NCI-H1105 (cell line): ENCODE measurements at regions not wholly inside any gene's neighbourhood (a gene's known extent, or its start where the extent isn't known, plus 50 kb on each side); places are given as distances from the start of the nearest gene placed in this dataset.

Source experiments
- DNase-seq: peaks from one replicate; lab custom pipeline; 2025; lab: John Stamatoyannopoulos, UW

DNA sequence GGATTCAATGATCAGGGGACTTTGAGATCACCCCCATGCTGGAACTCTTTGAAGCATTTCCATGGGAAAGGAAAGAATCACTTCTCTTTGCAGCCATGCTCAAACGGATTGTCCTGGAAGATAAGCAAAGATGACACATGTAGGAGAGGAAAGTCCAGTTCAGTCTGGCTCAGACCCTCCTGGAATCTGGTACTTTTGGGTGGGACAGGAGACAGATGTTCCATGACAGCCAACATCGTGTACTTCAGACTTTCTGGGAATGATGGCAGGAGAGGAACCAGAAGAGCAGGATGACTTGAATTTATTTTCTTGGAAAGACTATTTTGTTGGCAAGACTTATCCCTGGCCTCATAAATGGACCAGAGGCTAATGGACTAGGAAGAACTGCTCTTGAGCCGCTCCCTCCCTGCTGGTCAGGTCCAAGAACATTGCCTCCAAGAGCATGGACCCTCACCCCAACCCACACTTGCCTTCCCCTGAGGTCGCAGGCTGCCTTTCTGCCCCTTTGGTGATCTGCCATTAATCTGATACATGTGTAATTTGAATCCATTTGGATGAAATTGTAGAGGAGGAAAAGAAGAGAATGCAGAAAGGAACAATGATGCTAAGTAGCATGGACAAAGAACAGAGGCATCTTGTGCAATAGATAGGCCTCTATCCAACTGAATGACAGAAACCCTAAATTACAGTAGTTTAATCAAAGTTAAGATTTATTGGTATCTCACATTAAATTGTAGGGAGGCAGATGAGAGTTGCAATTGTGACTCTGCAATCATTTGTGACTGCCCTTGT, 201.0 kb downstream of the SNX19 start:
- DNase-seq: no peak

DNA sequence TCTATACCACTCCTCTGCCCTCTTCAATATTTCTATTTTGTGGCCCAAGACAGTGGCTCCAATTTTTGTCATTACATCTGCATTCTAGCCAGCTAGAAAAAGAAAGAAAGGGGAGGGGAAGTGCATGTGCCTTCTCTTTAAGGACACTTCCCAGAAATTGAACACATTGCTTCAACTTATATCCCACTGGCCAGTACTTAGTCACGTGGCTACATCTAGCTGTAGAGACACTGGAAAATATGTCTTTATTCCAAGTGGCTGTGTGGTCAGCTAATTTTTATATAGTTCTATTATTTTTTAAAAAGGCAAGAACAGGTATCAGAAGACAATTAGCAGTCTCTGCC, 200.4 kb downstream of the SNX19 start:
- no peak for DNase-seq

DNA sequence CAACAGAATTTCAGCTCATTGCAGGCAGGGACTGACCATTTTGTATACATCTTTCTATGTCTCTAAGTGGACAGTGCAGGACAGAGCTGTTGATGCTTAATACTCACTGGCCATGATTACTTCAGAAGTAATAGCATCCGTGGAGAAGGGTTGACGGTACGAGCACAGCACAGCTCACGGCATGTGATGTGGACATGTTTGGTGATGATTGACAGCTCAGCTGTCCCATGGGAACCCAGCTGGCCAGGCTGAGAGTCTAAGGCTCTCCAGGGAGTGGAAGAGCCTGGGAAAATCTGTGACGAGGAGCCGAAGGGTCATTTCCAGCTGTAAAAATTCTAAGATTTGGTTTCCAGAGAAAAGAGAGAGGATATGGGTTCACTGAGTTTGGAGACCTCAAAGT, 198.2 kb downstream of the SNX19 start:
- no peak for DNase-seq

DNA sequence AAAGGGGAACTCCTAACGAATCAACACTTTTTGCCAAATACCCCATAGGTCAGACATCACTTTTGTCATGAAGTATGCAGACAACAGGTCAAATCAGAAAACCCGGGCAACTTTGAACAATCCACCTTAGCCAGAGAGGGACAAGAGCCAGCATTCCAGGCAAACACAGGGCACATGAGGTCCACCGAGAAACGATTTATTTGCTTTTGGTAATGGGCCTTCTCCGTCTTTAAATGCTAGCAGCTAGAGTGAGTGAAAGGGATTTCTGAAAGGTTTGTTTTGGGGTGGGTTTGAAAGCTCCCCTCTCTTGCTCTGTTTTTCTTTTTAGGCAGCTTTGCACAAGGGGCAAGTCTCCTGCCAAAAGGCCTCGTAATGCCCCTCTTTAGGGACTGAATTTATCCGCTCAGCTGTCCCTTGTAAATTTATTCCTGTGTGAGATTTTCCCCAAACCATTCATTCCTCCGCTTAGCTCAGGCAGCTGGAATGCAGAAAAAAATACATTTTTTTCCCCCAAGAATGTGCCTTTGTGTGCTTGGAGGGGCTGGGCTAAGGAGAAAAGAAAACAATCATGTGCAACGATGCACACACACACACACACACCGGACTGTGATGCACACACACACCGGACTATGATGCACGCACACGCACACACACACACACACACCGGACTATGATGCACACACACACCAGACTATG, 196.9 kb downstream of the SNX19 start:
- no peak for DNase-seq

DNA sequence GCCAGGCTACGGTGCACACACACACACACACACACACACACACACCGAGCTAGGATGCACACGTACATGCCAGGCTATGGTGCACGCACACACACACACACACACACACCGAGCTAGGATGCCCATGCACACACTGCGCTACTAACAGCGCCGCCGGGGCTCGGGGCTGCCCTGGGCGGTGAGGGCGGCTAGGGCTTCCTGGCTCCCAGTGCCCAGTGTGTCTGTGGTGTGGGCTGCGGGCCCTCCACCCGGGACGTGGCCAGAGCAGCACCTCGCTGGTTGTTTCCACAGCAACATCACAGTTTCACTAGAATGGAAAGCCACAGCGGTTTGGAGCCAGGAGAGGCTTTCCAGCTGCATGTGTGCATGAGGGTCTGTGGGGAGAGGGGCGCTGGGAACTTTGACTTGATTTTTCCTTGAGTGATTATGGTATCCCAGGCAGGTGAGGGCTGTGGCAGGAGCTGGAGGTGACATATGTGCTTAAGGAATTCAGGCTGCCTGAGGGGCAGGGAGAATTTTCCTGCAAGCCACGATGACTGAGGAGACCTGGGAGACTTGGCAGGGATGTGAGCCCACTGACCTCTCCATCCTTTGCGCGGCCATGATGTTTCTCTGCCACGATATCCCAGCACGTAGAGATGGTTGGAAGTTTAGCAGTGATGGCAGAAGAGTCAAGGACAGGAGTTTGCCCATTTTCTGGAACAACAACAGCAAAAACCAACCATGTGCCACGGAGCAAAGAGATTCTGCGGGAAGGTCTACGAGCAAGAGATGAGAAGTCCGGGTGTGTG, 195.9 kb downstream of the SNX19 start:
- no peak for DNase-seq

DNA sequence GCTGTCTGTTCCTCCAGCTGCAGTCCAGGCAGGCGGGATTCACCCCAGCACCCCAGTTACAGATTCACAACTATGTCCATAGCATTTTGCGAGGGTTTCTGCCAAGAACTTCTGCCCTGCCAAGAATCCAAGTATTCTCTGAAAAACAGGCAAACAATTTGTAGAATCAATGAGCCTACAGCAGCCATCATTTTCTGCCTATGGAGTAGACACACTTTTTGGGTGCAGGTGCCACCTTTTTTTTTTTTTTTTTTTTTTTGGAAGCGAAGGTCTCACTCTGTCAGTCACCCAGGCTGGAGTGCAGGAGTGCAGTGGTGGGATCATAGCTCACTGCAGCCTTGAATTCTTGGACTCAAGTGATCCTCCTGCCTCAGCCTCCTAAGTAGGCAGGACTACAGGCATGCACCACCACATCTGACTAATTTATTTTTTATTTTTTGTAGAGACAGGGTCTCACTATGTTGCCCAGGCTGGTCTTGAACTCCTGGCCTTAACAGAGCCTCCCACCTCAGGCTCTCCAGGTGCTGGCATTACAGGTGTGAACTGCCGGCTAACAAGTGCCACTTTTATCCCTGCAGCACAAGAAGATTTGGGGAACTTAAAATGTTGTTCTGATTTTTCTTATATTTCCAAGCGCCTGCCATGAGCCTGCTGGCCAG, 195.1 kb downstream of the SNX19 start:
- no peak for DNase-seq

DNA sequence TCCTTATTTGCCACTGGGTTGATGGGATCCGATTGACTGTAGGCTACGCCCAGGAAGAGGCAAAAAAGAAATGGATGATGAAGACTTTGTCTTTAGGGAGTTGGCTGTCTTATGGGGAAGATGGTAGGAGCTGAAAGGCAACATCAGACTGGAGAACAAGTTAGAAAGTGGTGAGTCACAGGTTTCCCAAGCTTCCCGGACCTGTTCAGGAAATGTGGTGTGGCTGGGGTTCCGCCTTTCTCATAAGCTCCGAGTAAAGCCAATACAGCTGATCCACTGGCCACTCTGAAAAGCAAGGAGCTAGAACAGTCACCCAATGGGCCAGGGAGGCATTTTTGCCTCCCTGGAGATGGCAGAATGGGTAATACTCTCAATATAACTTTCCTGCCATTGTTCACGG, 194.5 kb downstream of the SNX19 start:
- DNase-seq: no peak

DNA sequence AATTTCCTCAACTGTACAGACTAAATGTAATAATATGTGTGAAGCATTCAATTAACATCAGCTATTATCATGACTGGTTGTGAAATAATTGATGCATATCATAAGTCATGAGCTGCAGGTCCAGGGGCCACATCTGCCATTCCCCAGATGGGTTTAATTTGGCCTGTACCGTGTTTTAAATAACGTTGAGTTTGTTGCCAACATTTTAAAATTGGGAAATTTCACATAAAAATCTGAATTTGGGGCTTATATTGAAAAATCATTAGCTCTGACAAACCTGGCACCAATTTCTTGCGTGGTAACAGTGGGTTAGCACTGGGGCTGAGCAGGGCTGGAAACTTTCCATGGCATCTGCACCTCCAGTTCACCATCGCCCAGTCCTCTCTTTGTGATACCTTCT, 193.9 kb downstream of the SNX19 start:
- DNase-seq: no peak

DNA sequence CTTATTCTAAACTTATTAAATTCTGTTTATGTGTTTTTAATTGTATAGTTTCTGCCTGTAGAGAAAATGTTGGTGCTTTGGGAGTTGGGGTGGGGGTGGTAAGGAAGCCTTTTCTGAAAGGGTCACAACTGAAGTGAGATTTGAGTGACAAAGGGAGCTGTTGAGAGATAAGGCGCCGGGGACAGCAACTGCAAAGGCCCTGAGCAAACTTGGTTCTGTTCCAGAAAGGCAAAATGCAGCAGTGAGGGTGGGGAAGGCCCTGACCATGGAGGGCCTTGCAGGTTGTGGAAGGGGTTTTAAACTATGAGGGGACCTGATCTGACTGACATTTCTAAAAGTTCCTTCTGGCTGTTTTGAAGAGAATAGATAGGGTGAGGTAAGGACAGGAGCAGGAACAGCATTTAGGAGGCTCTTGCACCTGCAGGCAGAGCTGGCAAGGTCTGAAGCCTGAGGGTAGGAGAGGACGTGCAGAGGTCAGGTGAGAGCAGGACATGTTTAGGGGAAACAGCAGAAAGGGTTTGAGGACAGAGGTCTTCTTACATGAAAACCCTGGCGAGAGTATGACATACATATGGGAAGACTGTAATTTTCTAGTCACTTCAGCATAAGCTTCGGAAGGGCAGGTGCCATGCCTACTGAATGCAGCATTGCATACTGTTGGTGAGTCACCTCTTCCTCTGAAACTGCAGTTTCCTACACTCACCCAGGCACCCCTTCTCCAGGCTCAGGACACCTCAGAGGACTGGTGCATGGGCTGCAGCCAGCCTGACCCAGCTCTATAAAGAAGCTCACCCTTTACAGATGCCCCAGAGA, 190.7 kb downstream of the SNX19 start:
- no peak for DNase-seq

DNA sequence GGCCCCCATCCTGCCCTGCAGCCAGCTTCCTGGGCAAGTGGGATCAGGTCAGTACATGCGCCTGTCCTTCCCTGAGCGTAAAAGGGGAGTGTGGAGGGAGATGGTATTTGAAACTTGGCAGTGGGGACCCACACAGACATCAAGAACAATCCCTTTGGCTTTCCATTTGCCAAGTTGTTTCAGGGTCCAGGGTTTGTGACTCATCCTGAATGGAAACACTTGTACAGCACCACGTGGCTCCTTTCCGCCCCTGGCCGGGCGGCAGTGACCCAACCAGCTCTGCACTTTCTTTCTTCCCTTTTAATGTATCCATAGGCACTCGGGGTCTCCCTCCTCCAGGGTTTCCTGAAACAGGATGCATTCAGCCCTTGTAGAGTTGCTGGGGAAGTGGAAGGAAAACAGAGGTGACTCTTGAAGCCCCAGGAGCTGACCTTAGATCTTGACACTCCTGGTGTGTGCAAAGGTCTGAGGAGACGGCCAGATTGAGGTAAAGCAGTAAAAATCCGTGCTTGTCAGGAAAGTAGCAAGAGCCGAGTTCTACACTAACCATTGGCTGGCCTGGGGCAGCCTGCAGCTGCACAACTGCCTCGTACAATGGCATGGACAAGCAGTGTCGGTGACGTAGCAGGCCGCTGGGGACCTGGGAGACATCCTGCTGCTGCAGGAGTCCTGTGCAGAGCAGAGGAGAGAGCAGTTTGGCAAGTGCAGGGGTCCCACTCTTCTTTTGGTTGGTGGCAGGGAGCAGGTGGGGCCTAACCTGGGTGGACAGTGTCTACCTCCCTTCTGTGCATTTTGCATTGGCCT, 189.8 kb downstream of the SNX19 start:
- DNase-seq: no peak

DNA sequence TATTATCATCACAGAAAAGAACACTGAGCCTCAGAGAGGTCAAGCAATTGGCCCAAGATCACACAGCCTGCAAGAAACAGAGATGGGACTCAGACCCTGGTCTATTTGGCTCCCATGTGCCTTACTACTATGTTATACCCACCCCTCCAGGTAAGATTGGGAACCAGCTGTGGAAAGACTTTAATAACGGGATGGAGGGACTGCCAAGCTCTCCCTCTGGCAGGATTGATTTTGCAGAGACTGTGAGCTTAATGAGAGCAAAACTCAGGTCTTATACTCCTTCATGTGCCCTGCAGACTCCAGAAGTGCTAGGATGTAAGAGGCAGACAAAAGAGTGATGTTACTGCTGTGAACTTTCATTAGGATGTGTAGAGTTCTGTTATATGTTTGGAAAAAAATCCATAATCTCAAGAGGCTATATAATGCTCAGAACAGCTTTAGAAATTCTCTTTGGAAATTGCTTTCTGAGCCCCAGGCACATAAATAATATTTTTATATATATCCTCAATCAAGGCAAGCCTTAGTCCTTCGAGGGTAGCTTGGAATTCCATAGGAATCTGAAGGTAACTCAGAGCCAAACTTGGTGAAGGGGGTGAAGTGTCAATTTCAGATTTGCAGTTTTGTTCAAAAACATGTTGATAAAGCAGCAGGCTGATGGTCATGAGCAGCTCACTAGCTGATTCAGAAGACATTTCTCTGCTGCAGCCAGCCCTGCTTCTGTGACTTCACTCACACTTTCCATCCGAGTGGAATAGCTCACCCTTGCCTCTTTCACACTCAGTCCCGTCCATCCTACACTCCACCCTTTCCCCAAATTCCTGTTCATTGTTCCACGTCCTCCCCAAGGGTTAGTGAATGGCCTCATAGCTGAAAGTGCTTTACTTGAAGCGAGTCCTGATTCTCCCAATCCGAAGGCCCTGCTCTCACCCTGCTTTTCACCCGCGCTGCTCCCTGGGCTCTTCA, 188.8 kb downstream of the SNX19 start:
- no peak for DNase-seq

DNA sequence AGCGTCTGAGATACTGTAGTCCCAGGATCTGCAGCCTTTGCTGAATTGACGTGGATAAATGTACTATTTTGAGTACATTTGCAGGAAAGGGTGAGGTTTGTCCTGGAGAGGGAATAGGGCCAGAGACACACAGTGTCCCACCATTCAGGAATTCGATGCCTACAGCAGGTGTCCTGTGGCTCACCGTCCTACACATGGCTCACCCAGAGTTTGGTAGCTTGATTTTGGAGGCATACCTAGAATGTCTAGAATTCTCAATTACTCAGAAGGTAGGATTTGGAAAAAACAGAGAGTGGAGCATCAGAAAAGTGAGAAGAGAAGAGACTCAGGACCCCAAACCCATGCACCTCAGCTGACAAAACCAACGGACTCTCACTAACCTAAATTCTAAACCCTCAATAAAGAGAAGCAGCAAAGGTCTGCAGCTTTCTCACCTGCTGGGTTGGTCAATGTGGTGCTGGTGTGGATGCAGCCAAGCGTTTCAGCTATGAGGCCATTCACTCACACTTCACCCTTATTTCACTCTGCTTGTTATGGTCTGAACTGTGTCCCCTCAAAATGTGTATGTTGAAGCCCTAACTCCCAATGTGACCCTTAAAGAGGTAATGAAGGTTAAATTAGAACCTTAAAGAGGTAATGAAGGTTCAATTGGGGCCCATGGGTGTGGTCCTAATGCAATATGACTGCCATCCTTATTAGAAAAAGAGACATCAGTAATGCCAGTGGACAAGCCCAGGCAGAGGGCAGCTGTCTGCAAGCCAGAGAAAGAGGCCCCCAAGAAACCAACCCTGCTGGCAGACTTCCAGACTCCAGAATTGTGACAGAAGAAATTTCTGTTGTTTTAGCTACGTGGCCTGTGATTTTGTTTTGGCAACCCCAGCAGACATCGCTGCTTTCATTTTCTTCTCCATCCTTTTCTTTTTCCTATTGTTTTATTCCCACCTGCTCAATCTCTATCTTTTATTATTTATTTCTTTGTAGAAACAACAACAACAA, 187.8 kb downstream of the SNX19 start:
- peak; percentile 83 for DNase-seq

DNA sequence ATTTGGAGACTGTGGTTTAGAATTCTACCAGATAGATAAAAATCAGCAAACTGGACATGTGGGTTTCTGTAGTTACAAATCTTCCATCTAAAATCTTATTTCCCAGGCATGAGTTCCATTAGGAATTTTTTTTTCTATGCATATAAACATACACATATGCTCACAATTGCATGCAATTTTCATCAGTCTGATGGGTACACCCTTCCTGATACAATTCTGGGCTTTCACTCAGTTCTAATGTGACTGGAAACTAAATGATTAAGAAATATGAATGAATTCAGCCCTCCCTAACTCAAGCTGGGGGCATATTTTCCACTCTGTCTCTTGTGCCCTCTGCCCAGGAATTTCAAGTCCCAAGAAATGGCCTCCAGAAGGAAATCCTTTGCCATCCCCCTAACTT, 187.1 kb downstream of the SNX19 start:
- no peak for DNase-seq

DNA sequence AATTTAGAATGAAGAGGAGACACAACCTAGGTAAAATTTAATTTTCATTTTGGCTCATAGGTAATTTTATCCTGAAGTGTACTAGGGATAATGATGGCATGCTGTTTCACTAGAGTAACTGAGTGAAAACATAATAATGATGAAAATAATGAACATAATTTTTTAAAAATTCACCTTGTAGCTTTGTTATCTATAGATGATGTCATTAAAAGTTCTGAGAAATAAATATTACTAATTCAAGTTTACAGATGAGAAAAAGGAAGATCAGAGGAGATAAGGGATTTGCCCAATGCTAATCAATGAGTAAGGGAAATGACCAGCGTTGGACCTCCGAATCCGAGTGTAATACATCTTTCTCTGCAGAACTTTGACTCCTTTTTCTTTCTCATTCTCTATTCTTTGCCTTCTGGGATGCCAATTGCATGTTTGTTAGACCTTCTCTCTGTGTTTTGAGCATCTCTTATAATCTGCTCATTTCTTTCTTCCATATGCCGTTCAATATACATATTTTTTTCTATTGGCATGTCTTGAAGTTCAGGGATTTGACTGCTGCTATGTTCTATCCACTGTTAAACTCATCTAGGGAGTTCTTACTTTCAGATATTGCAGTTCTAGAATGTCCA, 186.5 kb downstream of the SNX19 start:
- DNase-seq: peak; percentile 16

DNA sequence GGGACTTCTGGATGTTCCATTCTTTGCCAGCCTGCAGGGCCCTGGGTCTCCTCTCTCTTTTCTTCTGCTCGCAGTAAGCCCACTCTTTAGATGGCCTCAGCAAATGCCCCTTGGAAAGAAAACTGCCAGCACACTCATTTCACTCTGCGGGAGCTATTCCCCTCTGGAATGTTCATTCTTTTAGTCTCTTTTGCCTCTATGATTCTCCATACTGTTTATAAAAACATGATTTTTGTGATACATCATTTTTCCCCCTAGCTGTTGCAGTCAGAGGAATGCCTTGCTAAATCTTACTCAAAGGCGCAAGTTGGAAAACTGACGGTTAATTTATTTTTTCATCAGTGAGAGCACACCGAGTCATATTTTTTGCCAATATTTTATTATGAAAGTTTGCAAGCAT, 184.9 kb downstream of the SNX19 start:
- DNase-seq: no peak

DNA sequence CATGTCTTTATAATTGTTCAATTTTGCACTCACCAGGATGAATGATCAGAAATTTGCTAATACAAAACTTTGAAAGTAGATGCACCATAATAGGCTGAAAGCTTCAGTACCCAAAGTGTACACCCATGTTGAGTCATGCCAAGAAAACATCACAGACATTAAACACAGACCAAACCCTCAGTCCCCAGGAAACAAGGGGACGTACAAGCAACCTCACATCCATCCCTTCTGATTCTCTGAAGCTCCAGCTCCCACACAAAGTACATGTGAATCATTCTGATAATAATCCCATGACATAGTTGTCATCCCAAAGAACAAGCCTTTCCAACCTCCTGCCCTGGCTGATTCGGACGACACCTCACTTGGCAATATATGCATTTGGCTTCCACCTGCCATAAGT, 183.8 kb downstream of the SNX19 start:
- no peak for DNase-seq

DNA sequence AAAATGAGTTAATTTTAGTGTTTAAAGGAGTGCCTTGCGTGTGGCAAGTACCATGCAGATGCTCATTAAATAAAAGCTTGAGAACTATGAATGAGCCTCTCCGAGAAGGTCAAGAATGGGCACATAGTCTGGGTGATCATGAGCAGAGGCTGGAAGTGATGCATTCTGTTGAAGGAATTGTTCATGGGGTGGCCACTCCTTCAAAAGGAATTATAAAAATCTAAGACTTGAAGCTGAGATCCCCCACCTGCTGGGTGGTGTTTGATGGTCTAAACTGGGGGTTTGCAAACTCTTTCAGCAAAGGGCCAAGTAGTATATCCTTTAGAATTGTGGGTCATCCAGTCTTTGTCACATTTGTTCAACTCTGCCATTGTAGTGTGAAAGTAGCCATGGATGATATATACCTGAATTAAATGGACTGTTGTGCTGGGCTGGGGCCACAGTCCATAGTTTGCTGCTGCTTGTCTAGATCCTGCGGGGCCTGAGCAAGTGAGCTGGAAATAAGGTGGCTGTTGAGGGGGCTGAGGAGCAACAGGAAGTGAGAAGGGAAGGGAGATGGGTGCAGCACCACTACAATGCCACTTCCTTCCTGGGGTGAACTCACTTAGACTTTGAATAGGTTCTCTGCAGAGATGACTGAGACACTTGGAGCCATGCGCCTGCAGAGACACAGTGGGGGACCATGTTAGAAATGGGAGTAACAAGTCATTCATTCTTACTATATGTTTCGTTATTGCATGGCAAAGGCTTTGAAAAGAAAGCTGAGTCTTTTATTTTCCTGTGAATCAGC, 179.0 kb downstream of the SNX19 start:
- no peak for DNase-seq
